ENCODE measurements at regions not wholly inside any gene's neighbourhood (a gene's known extent, or its start where the extent isn't known, plus 50 kb on each side); places are given as distances from the start of the nearest gene placed in this dataset.

- WGBS, 2 donors = 72 to 85% methylated on average over 11 of the region's 11 CpGs
- peak overlapping the region in 1 of 2 donors; percentile 23 for H3K27ac ChIP-seq (ENCODE audit: low read depth in 1 of 2, low read length in 1 of 2)
- H3K9me3 ChIP-seq (ENCODE audit: control insufficient read depth in 4 of 4, insufficient read depth in 3 of 4, low read length in 3 of 4) = no peaks in the 10 kb centered on the region
- H3K9ac ChIP-seq (ENCODE audit: insufficient read depth in 1 of 2, low read length in 2 of 2) = no peak overlapping the region
- peaks cover 0 to 3% (median 0%) of the 10 kb centered on the region in 5 donors for H3K4me1 ChIP-seq (ENCODE audit: control insufficient read depth in 5 of 5, insufficient read depth in 5 of 5, low read length in 5 of 5)
- H3K4me3 ChIP-seq = no peak overlapping the region
- no peaks in the 10 kb centered on the region for H3K27me3 ChIP-seq (ENCODE audit: control insufficient read depth in 3 of 3, insufficient read depth in 3 of 3, low read length in 2 of 3)
- DNase-seq (peak in 1 of 3 donors; percentile 58), ATAC-seq (ENCODE audit: insufficient read depth, low FRiP score) (no peak)
- H3K36me3 ChIP-seq (ENCODE audit: control insufficient read depth in 4 of 4, insufficient read depth in 4 of 4, low read length in 4 of 4) = no peaks in the 10 kb centered on the region
- TF ChIP-seq CTCF (IDR thresholded peaks at IDR 0.05; ENCODE audit: control extremely low read depth, extremely low read depth) = no peak
Observed at GRCh38 chr15:39444735-39445470, 136.0 kb upstream of the THBS1 start.

- Histone ChIP-seq H3K9me3 (ENCODE audit: control insufficient read depth in 4 of 4, insufficient read depth in 3 of 4, low read length in 3 of 4) (no peaks in the 10 kb centered on the region), H3K36me3 (ENCODE audit: control insufficient read depth in 4 of 4, insufficient read depth in 4 of 4, low read length in 4 of 4) (no peaks in the 10 kb centered on the region), H3K4me1 (ENCODE audit: control insufficient read depth in 5 of 5, insufficient read depth in 5 of 5, low read length in 5 of 5) (peaks cover 0 to 10% (median 3%) of the 10 kb centered on the region in 5 donors), H3K9ac (ENCODE audit: insufficient read depth in 1 of 2, low read length in 2 of 2) (no peak overlapping the region), H3K4me3 (no peak overlapping the region), H3K27me3 (ENCODE audit: control insufficient read depth in 3 of 3, insufficient read depth in 3 of 3, low read length in 2 of 3) (no peaks in the 10 kb centered on the region), H3K27ac (ENCODE audit: low read depth in 1 of 2, low read length in 1 of 2) (no peak overlapping the region)
- no peak for TF ChIP-seq CTCF (IDR thresholded peaks at IDR 0.05; ENCODE audit: control extremely low read depth, extremely low read depth)
- WGBS, 2 donors = 90 to 97% methylated on average over 2 of the region's 2 CpGs
- DNase-seq = no peak
- ATAC-seq (ENCODE audit: insufficient read depth, low FRiP score) = no peak
Observed at GRCh38 chr15:39445931-39446330, 134.9 kb upstream of the THBS1 start.

- Histone ChIP-seq H3K9me3 (ENCODE audit: control insufficient read depth in 4 of 4, insufficient read depth in 3 of 4, low read length in 3 of 4) (no peaks in the 10 kb centered on the region), H3K27ac (ENCODE audit: low read depth in 1 of 2, low read length in 1 of 2) (no peak overlapping the region), H3K27me3 (ENCODE audit: control insufficient read depth in 3 of 3, insufficient read depth in 3 of 3, low read length in 2 of 3) (no peaks in the 10 kb centered on the region), H3K9ac (ENCODE audit: insufficient read depth in 1 of 2, low read length in 2 of 2) (no peak overlapping the region), H3K36me3 (ENCODE audit: control insufficient read depth in 4 of 4, insufficient read depth in 4 of 4, low read length in 4 of 4) (no peaks in the 10 kb centered on the region), H3K4me1 (ENCODE audit: control insufficient read depth in 5 of 5, insufficient read depth in 5 of 5, low read length in 5 of 5) (peaks cover 0 to 21% (median 3%) of the 10 kb centered on the region in 5 donors), H3K4me3 (no peak overlapping the region)
- TF ChIP-seq CTCF (IDR thresholded peaks at IDR 0.05; ENCODE audit: control extremely low read depth, extremely low read depth) = no peak
- 99 to 100% methylated on average over 2 of the region's 2 CpGs for WGBS, 2 donors
- DNase-seq = no peak
- no peak for ATAC-seq (ENCODE audit: insufficient read depth, low FRiP score)
Observed at GRCh38 chr15:39447346-39447745, 133.5 kb upstream of the THBS1 start.
